K562 (cell line): ENCODE measurements at regions not wholly inside any gene's neighbourhood (a gene's known extent, or its start where the extent isn't known, plus 50 kb on each side); places are given as distances from the start of the nearest gene placed in this dataset.

Source experiments
- ARHGAP35 ChIP-seq: fragments of 450-650 bp; IDR thresholded peaks from 2 replicates; pipeline ENCODE4 v1.6.1; 2018; ENCODE audit not compliant: partially characterized antibody
- CBX1 ChIP-seq: sonication (generic); IDR thresholded peaks from 2 replicates; pipeline ENCODE4 v1.6.1; 2016; ENCODE audit warnings: antibody characterized with exemption, low read depth, mild to moderate bottlenecking
- ERF ChIP-seq: fragments of 450-650 bp; formaldehyde crosslinking; IDR thresholded peaks from 2 replicates; pipeline ENCODE4 v1.4.0; 2020; ENCODE audit warnings: mild to moderate bottlenecking, mixed read lengths
- EWSR1 ChIP-seq: fragments of 450-650 bp; IDR thresholded peaks from 2 replicates; pipeline ENCODE4 v1.6.1; 2018; ENCODE audit warnings: borderline replicate concordance, mild to moderate bottlenecking, low read depth, moderate library complexity; ENCODE audit not compliant: partially characterized antibody
- FOXK1 ChIP-seq: sonication (generic); formaldehyde crosslinking; IDR thresholded peaks from 2 replicates; pipeline ENCODE4 v1.8.0; 2022; ENCODE audit warnings: missing genetic modification reagents, mild to moderate bottlenecking, borderline replicate concordance
- ID3 ChIP-seq, 2 experiments: fragments of 250-450 bp in 1 of 2; fragments of 450-650 bp in 1 of 2; sonication (Bioruptor Pico) in 1 of 2; IDR thresholded peaks; 2 replicates each; pipeline versions ENCODE4 v1.6.1 to v1.8.0; 2016 to 2021; ENCODE audit warnings: mild to moderate bottlenecking in 2 of 2, moderate library complexity in 2 of 2, missing compliant biosample characterization in 1 of 2, missing genetic modification characterization in 1 of 2
- IRF2 ChIP-seq: sonication (generic); formaldehyde crosslinking; IDR thresholded peaks from 2 replicates; pipeline ENCODE4 v1.8.1; 2022; ENCODE audit warnings: mild to moderate bottlenecking, missing genetic modification reagents
- MAZ ChIP-seq, 2 experiments: fragments of 450-650 bp in 1 of 2; sonication (generic) in 1 of 2; formaldehyde crosslinking; IDR thresholded peaks in 1 of 2; conservative IDR thresholded peaks in 1 of 2; 2 replicates each; pipeline versions ENCODE4 v1.4.0 to v1.5.0; 2020; ENCODE audit warnings: mild to moderate bottlenecking in 1 of 2, missing genetic modification reagents in 1 of 2
- NELFE ChIP-seq: IDR thresholded peaks from 2 replicates; pipeline ENCODE4 v1.6.1; 2011; ENCODE audit warnings: mild to moderate bottlenecking; ENCODE audit not compliant: insufficient read depth, insufficient read length
- PATZ1 ChIP-seq: fragments of 250-450 bp; sonication (Bioruptor Pico); IDR thresholded peaks from 2 replicates; pipeline ENCODE4 v1.5.0; 2020; ENCODE audit warnings: mild to moderate bottlenecking, borderline replicate concordance
- POLR2G ChIP-seq: fragments of 200-400 bp; formaldehyde crosslinking; IDR thresholded peaks from 2 replicates; pipeline ENCODE4 v1.6.1; 2017; ENCODE audit warnings: low read depth, mild to moderate bottlenecking, antibody characterized with exemption, low read length, moderate library complexity
- PRMT5 ChIP-seq: sonication (generic); formaldehyde crosslinking; IDR thresholded peaks from 2 replicates; pipeline ENCODE4 v1.5.0; 2020; ENCODE audit warnings: missing genetic modification reagents
- RBFOX2 ChIP-seq: fragments of 200-400 bp; formaldehyde crosslinking; IDR thresholded peaks from 2 replicates; pipeline ENCODE4 v1.6.1; 2017; ENCODE audit warnings: low read depth, mild to moderate bottlenecking, low read length, moderate library complexity
- SMARCE1 ChIP-seq: fragments of 450-650 bp; IDR thresholded peaks from 2 replicates; pipeline ENCODE4 v1.7.1; 2016; ENCODE audit warnings: mild to moderate bottlenecking
- ZFX ChIP-seq: sonication (generic); formaldehyde crosslinking; IDR thresholded peaks from 2 replicates; pipeline ENCODE4 v1.8.0; 2022; ENCODE audit warnings: mild to moderate bottlenecking, missing genetic modification reagents, moderate library complexity
- ZNF644 ChIP-seq: fragments of 200-800 bp; sonication (Bioruptor generic); IDR thresholded peaks from 2 replicates; pipeline ENCODE4 v1.6.1; 2016; ENCODE audit warnings: low read depth, missing genetic modification characterization, missing compliant biosample characterization
- ZNF785 ChIP-seq: fragments of 250-450 bp; sonication (Bioruptor Pico); IDR thresholded peaks from 2 replicates; pipeline ENCODE4 v1.4.0; 2020; ENCODE audit warnings: mild to moderate bottlenecking
- ZSCAN32 ChIP-seq: fragments of 450-650 bp; formaldehyde crosslinking; IDR thresholded peaks from 2 replicates; pipeline ENCODE4 v1.4.0; 2020; ENCODE audit warnings: mild to moderate bottlenecking, moderate library complexity
- TF ChIP-seq, protein P1 (sequence below): fragments of 450-650 bp; formaldehyde crosslinking; IDR thresholded peaks from 2 replicates; pipeline ENCODE4 v1.4.0; 2020; ENCODE audit warnings: mild to moderate bottlenecking, mixed read lengths
- TF ChIP-seq, protein P2 (sequence below): IDR thresholded peaks from 2 replicates; pipeline ENCODE4 v1.6.1; 2014; ENCODE audit warnings: antibody characterized with exemption
- TF ChIP-seq, protein P3 (sequence below): sonication (generic); IDR thresholded peaks from 2 replicates; pipeline ENCODE4 v1.6.1; 2016

- peak; percentile 94; the same call in 1 of the 2 replicates for TF ChIP-seq SMARCE1
- TF ChIP-seq ID3 (CRISPR knock-in tag; IDR thresholded peaks at IDR 0.05) = no peak
- TF ChIP-seq ID3 (tag; IDR thresholded peaks at IDR 0.05) = no peak
- no peak for TF ChIP-seq FOXK1 (CRISPR knock-in tag)
- TF ChIP-seq POLR2G = no peak
- TF ChIP-seq, protein P1, sequence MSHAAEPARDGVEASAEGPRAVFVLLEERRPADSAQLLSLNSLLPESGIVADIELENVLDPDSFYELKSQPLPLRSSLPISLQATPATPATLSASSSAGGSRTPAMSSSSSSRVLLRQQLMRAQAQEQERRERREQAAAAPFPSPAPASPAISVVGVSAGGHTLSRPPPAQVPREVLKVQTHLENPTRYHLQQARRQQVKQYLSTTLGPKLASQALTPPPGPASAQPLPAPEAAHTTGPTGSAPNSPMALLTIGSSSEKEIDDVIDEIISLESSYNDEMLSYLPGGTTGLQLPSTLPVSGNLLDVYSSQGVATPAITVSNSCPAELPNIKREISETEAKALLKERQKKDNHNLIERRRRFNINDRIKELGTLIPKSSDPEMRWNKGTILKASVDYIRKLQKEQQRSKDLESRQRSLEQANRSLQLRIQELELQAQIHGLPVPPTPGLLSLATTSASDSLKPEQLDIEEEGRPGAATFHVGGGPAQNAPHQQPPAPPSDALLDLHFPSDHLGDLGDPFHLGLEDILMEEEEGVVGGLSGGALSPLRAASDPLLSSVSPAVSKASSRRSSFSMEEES (CRISPR knock-in tag) = no peak
- TF ChIP-seq ZSCAN32 = no peak
- no peak for TF ChIP-seq ARHGAP35
- TF ChIP-seq ZNF785 (CRISPR knock-in tag) = no peak
- TF ChIP-seq PATZ1 = no peak
- no peak for TF ChIP-seq EWSR1
- no peak for TF ChIP-seq PRMT5
- peak; percentile 29 to 55; a peak in 3 of 4 replicates for TF ChIP-seq MAZ (CRISPR knock-in tag; conservative IDR thresholded peaks at IDR 0.05 in 1 of 2, IDR thresholded peaks at IDR 0.05 in 1 of 2)
- TF ChIP-seq CBX1 = no peak
- TF ChIP-seq ERF (CRISPR knock-in tag) = no peak
- no peak for TF ChIP-seq IRF2
- no peak for TF ChIP-seq RBFOX2
- TF ChIP-seq NELFE = no peak
- TF ChIP-seq, protein P2, sequence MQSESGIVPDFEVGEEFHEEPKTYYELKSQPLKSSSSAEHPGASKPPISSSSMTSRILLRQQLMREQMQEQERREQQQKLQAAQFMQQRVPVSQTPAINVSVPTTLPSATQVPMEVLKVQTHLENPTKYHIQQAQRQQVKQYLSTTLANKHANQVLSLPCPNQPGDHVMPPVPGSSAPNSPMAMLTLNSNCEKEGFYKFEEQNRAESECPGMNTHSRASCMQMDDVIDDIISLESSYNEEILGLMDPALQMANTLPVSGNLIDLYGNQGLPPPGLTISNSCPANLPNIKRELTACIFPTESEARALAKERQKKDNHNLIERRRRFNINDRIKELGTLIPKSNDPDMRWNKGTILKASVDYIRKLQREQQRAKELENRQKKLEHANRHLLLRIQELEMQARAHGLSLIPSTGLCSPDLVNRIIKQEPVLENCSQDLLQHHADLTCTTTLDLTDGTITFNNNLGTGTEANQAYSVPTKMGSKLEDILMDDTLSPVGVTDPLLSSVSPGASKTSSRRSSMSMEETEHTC = no peak
- TF ChIP-seq, protein P3, sequence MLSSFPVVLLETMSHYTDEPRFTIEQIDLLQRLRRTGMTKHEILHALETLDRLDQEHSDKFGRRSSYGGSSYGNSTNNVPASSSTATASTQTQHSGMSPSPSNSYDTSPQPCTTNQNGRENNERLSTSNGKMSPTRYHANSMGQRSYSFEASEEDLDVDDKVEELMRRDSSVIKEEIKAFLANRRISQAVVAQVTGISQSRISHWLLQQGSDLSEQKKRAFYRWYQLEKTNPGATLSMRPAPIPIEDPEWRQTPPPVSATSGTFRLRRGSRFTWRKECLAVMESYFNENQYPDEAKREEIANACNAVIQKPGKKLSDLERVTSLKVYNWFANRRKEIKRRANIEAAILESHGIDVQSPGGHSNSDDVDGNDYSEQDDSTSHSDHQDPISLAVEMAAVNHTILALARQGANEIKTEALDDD = peak; percentile 76
- TF ChIP-seq ZFX (CRISPR knock-in tag) = no peak
- TF ChIP-seq ZNF644 (tag) = no peak
These were observed 358.7 kb upstream of the TNP1 start (continued) for GRCh38 chr2:217218269-217219163.
